OCI-LY1 (cell line): ENCODE measurements at regions not wholly inside any gene's neighbourhood (a gene's known extent, or its start where the extent isn't known, plus 50 kb on each side); places are given as distances from the start of the nearest gene placed in this dataset.

Source experiments
- H2AFZ ChIP-seq: fragments of 200-600 bp; sonication (generic), shearing (Covaris generic); 2 replicates; pipeline ENCODE4 v1.6.0; 2014; ENCODE audit warnings: antibody characterized with exemption, mild to moderate bottlenecking, low read length
- H3F3A ChIP-seq: fragments of 200-600 bp; sonication (generic), shearing (Covaris generic); 2 replicates; pipeline ENCODE4 v1.6.0; 2014; ENCODE audit warnings: mild to moderate bottlenecking, antibody characterized with exemption, low read length, moderate library complexity; ENCODE audit not compliant: insufficient read depth
- H3K27ac ChIP-seq: fragments of 200-600 bp; sonication (generic); 2 replicates; pipeline ENCODE4 v1.5.1; 2014; ENCODE audit warnings: low read length, mixed run types, mild to moderate bottlenecking, low read depth; ENCODE audit not compliant: poor library complexity, severe bottlenecking
- H3K27me3 ChIP-seq: fragments of 200-600 bp; sonication (generic); 2 replicates; pipeline ENCODE4 v1.6.0; 2014; ENCODE audit warnings: antibody characterized with exemption, mild to moderate bottlenecking, low read length, moderate library complexity; ENCODE audit not compliant: insufficient read depth
- H3K36me3 ChIP-seq: fragments of 200-600 bp; sonication (generic); 2 replicates; pipeline ENCODE4 v1.6.1; 2014; ENCODE audit warnings: mild to moderate bottlenecking, antibody characterized with exemption, low read length, moderate library complexity, mixed read lengths; ENCODE audit not compliant: insufficient read depth
- H3K4me1 ChIP-seq: fragments of 200-600 bp; sonication (generic); 2 replicates; pipeline ENCODE4 v1.5.1; 2014; ENCODE audit warnings: mild to moderate bottlenecking, low read length, moderate library complexity; ENCODE audit not compliant: insufficient read depth, severe bottlenecking
- H3K4me2 ChIP-seq: fragments of 200-600 bp; sonication (generic), shearing (Covaris generic); 2 replicates; pipeline ENCODE4 v1.6.1; 2014; ENCODE audit warnings: low read length
- H3K4me3 ChIP-seq: fragments of 200-600 bp; sonication (generic); 2 replicates; pipeline ENCODE4 v1.5.1; 2014; ENCODE audit warnings: low read length, low read depth, mild to moderate bottlenecking, mixed read lengths; ENCODE audit not compliant: poor library complexity, severe bottlenecking
- H3K79me2 ChIP-seq: fragments of 200-600 bp; shearing (Covaris generic); 2 replicates; pipeline ENCODE4 v1.6.1; 2016; ENCODE audit warnings: mixed run types, low read length, mixed read lengths; ENCODE audit not compliant: insufficient read depth
- H3K9ac ChIP-seq: fragments of 200-600 bp; sonication (generic), shearing (Covaris generic); 2 replicates; pipeline ENCODE4 v1.6.1; 2014; ENCODE audit warnings: mild to moderate bottlenecking, low read length, mixed read lengths
- H3K9me2 ChIP-seq: fragments of 200-600 bp; sonication (generic), shearing (Covaris generic); 2 replicates; pipeline ENCODE4 v1.6.1; 2014; ENCODE audit warnings: low read depth, mild to moderate bottlenecking, low read length, mixed read lengths
- H3K9me3 ChIP-seq: fragments of 200-600 bp; shearing (Covaris generic); 2 replicates; pipeline ENCODE4 v1.6.1; 2014; ENCODE audit warnings: low read length, mixed read lengths
- H4K20me1 ChIP-seq: fragments of 200-600 bp; sonication (generic), shearing (Covaris generic); 2 replicates; pipeline ENCODE4 v1.6.0; 2016; ENCODE audit warnings: mild to moderate bottlenecking, low read length; ENCODE audit not compliant: insufficient read depth
- CTCF ChIP-seq: fragments of 200-600 bp; sonication (generic), shearing (Covaris generic); IDR thresholded peaks from 2 replicates; pipeline ENCODE4 v1.5.1; 2017; ENCODE audit warnings: mild to moderate bottlenecking, antibody characterized with exemption, low read length, moderate library complexity, mixed read lengths
- EZH2 ChIP-seq: fragments of 200-600 bp; sonication (generic), shearing (Covaris generic); IDR thresholded peaks from 2 replicates; pipeline ENCODE4 v1.8.0; 2017; ENCODE audit warnings: borderline replicate concordance, mixed run types, mild to moderate bottlenecking, antibody characterized with exemption, low read length, moderate library complexity, mixed read lengths

- no peaks in the 10 kb centered on the region for H3K79me2 ChIP-seq
- H3K27ac ChIP-seq: no peak overlapping the region
- TF ChIP-seq EZH2 (no peak), CTCF (no peak)
- H3K4me2 ChIP-seq: no peak overlapping the region
- no peaks in the 10 kb centered on the region for H3F3A ChIP-seq
- no peaks in the 10 kb centered on the region for H3K9me2 ChIP-seq
- H3K36me3 ChIP-seq: no peaks in the 10 kb centered on the region
- no peak overlapping the region for H3K4me3 ChIP-seq
- no peak overlapping the region for H2AFZ ChIP-seq
- H3K4me1 ChIP-seq: no peaks in the 10 kb centered on the region
- H4K20me1 ChIP-seq: no peaks in the 10 kb centered on the region
- no peak overlapping the region for H3K9ac ChIP-seq
- H3K9me3 ChIP-seq: no peaks in the 10 kb centered on the region
- no peaks in the 10 kb centered on the region for H3K27me3 ChIP-seq
Measured at GRCh38 chrX:63285375-63285774, 65.8 kb downstream of the SPIN4 start.

DNA sequence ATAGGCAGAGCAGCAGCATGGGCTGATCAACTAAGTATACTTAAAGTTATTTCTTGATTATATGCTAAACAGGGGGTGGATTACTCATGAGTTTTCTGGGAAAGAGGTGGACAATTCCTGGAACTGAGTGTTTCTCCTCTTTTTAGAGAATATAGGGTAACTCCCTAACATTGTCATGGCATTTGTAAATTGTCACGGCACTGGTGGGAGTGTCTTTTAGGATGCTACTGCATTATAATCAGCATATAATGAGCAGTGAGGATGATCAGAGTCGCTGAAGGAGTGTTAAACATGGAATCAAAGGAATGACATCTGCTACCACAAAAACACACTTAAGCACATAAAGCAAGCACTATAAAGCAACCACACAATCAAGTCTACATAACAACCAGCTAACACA, 66.5 kb downstream of the SPIN4 start:
- H3K9me2 ChIP-seq: no peaks in the 10 kb centered on the region
- H3K27me3 ChIP-seq: no peaks in the 10 kb centered on the region
- no peaks in the 10 kb centered on the region for H3K9me3 ChIP-seq
- no peaks in the 10 kb centered on the region for H3K79me2 ChIP-seq
- no peak overlapping the region for H2AFZ ChIP-seq
- H3F3A ChIP-seq: no peaks in the 10 kb centered on the region
- H3K36me3 ChIP-seq: no peaks in the 10 kb centered on the region
- H3K4me1 ChIP-seq: no peaks in the 10 kb centered on the region
- no peak overlapping the region for H3K4me3 ChIP-seq
- no peak overlapping the region for H3K27ac ChIP-seq
- TF ChIP-seq CTCF: no peak
- TF ChIP-seq EZH2: no peak
- no peaks in the 10 kb centered on the region for H4K20me1 ChIP-seq
- no peak overlapping the region for H3K9ac ChIP-seq
- H3K4me2 ChIP-seq: no peak overlapping the region

GRCh38 chrX:63283348-63283747, 67.8 kb downstream of the SPIN4 start:
- no peaks in the 10 kb centered on the region for H4K20me1 ChIP-seq
- TF ChIP-seq CTCF (no peak), EZH2 (no peak)
- no peaks in the 10 kb centered on the region for H3K79me2 ChIP-seq
- no peaks in the 10 kb centered on the region for H3F3A ChIP-seq
- H2AFZ ChIP-seq: no peak overlapping the region
- no peak overlapping the region for H3K27ac ChIP-seq
- H3K9me2 ChIP-seq: no peaks in the 10 kb centered on the region
- no peaks in the 10 kb centered on the region for H3K4me1 ChIP-seq
- H3K4me2 ChIP-seq: no peak overlapping the region
- no peak overlapping the region for H3K4me3 ChIP-seq
- H3K27me3 ChIP-seq: no peaks in the 10 kb centered on the region
- no peaks in the 10 kb centered on the region for H3K36me3 ChIP-seq
- no peaks in the 10 kb centered on the region for H3K9me3 ChIP-seq
- H3K9ac ChIP-seq: no peak overlapping the region
